GM18907 (cell line): ENCODE measurements at regions not wholly inside any gene's neighbourhood (a gene's known extent, or its start where the extent isn't known, plus 50 kb on each side); places are given as distances from the start of the nearest gene placed in this dataset.

Source experiments
- ATAC-seq: cut with Tn5 transposase; IDR thresholded peaks from one replicate; pipeline ENCODE4 v1.9.1; 2021; ENCODE audit warnings: mild to moderate bottlenecking, moderate library complexity; ENCODE audit not compliant: unreplicated experiment

GRCh38 chr1:9419369-9420041, 119.8 kb upstream of the SLC25A33 start:
- no peak for ATAC-seq

GRCh38 chr1:9420835-9421532, 118.3 kb upstream of the SLC25A33 start:
- ATAC-seq, result no peak

- no peak for ATAC-seq
Measured at GRCh38 chr1:9421533-9421873, 117.8 kb upstream of the SLC25A33 start.

GRCh38 chr1:9422321-9422720, 116.9 kb upstream of the SLC25A33 start:
- ATAC-seq, result no peak

GRCh38 chr1:9422911-9423505, 116.3 kb upstream of the SLC25A33 start:
- no peak for ATAC-seq

- ATAC-seq, result no peak
Measured at GRCh38 chr1:9424261-9424660, 115.0 kb upstream of the SLC25A33 start.

- peak; percentile 17 for ATAC-seq
Measured at GRCh38 chr1:9425859-9426258, 113.4 kb upstream of the SLC25A33 start.

- peak; percentile 60 for ATAC-seq
Measured at GRCh38 chr1:9426291-9426711, 113.0 kb upstream of the SLC25A33 start.

- no peak for ATAC-seq
Measured at GRCh38 chr1:9427388-9427787, 111.9 kb upstream of the SLC25A33 start.

- ATAC-seq, result peak; percentile 73
Measured at GRCh38 chr1:9428601-9429341, 110.5 kb upstream of the SLC25A33 start.

GRCh38 chr1:9429342-9429711, 109.9 kb upstream of the SLC25A33 start:
- ATAC-seq, result no peak

GRCh38 chr1:9434247-9435152, 104.8 kb upstream of the SLC25A33 start:
- ATAC-seq, result no peak

- no peak for ATAC-seq
Measured at GRCh38 chr1:9435153-9435636, 104.1 kb upstream of the SLC25A33 start.

- ATAC-seq, result no peak
Measured at GRCh38 chr1:9435854-9436640, 103.2 kb upstream of the SLC25A33 start.

GRCh38 chr1:9437961-9438430, 101.3 kb upstream of the SLC25A33 start:
- no peak for ATAC-seq

GRCh38 chr1:9438431-9439073, 100.7 kb upstream of the SLC25A33 start:
- ATAC-seq, result no peak

GRCh38 chr1:9439074-9439761, 100.0 kb upstream of the SLC25A33 start:
- no peak for ATAC-seq

GRCh38 chr1:9440261-9440660, 99.0 kb upstream of the SLC25A33 start:
- ATAC-seq, result no peak
